Pancreas (tissue), 10 donors: ENCODE measurements at regions not wholly inside any gene's neighbourhood (a gene's known extent, or its start where the extent isn't known, plus 50 kb on each side); places are given as distances from the start of the nearest gene placed in this dataset.

Experiments
- ATAC-seq, 4 donors: fragments of 200-7000 bp; cut with Tn5 transposase; one replicate each; pipeline versions ENCODE4 v1.8.0 to v1.9.1; 2020; ENCODE audit warnings: mild to moderate bottlenecking in 4 of 4, moderate library complexity in 4 of 4
- DNase-seq, 6 donors: peaks; one replicate each; pipeline ENCODE4 v3.0.0-alpha.2; 2020
- FAIRE-seq: peaks from 2 replicates; lab custom pipeline; 2012; peaks lifted over from hg19 to GRCh38; lab: Jason Lieb, UNC
- H3K27ac ChIP-seq, 4 donors: fragments of 200-600 bp; sonication (generic); 1 replicate in 3 of 4; 2 replicates in 1 of 4; pipeline versions ENCODE4 v1.5.0 to v1.8.0; 2020
- H3K27me3 ChIP-seq, 4 donors: fragments of 200-600 bp; one replicate each; pipeline ENCODE4 v1.8.0; 2021
- H3K36me3 ChIP-seq, 3 donors: fragments of 200-600 bp; sonication (generic) in 1 of 3; one replicate each; pipeline versions ENCODE4 v1.5.0 to v1.8.0; 2020 to 2021
- H3K4me1 ChIP-seq, 3 donors: fragments of 200-600 bp; one replicate each; pipeline ENCODE4 v1.8.0; 2021
- H3K4me3 ChIP-seq, 4 donors: fragments of 200-600 bp; sonication (generic) in 2 of 4; one replicate each; pipeline versions ENCODE4 v1.5.0 to v1.8.0; 2020 to 2021
- H3K9me3 ChIP-seq, 4 donors: fragments of 200-600 bp; one replicate each; pipeline ENCODE4 v1.8.0; 2021
- CTCF ChIP-seq, 4 donors: fragments of 200-600 bp; sonication (generic) in 3 of 4; IDR thresholded peaks; one replicate each; pipeline versions ENCODE4 v1.5.0 to v1.8.0; 2021; ENCODE audit warnings: antibody characterized with exemption in 4 of 4
- WGBS, 2 donors: extraction: QIAGEN DNeasy Blood & Tissue Kit; methylation state at CpG; one replicate each; pipeline ENCODE4 v1.1.7; 2013; 5-methylcytosine and 5-hydroxymethylcytosine counted together
- intact Hi-C, 3 donors: fragments of 100-400 bp; cut with DNase I; formaldehyde crosslinking; loops; one replicate each; pipeline versions ENCODE4 v1.11.1 to v1.14.2; 2022
- donor health status: healthy with polysubstance abuse.
- donor health status: DM: no; HTN: no; CAD: no; lungs with moderate emphysema.
- donor health status: DM: no; HTN: no; CAD: no.
- donor health status: control.
- donor health status: control.
- donor health status: Bipolar disorder and iron deficiency.
- donor health status: DM: yes; HTN: yes; CAD: no.
- donor health status: DM: no; HTN: no; CAD: no.
- donor health status: DM: no; HTN: no; CAD: no.
- donor health status: DM: yes; HTN: yes; CAD: no.

- FAIRE-seq (no peak), ATAC-seq (no peak), DNase-seq (no peak)
- H3K36me3 ChIP-seq = no peaks in the 10 kb centered on the region
- no peaks in the 10 kb centered on the region for H3K27me3 ChIP-seq
- no peak overlapping the region for H3K27ac ChIP-seq
- H3K4me1 ChIP-seq = no peaks in the 10 kb centered on the region
- TF ChIP-seq CTCF (IDR thresholded peaks at IDR 0.05) = no peak
- WGBS, 2 donors = 64 to 75% methylated on average over 4 of the region's 4 CpGs
- intact Hi-C loops = no loop called here
- H3K4me3 ChIP-seq = no peak overlapping the region
- H3K9me3 ChIP-seq = no peaks in the 10 kb centered on the region
Observed at GRCh38 chr7:26583094-26583648, 281.2 kb downstream of the SKAP2 start.

GRCh38 chr7:26584326-26584725 lies 280.1 kb downstream of the SKAP2 start:
- DNase-seq = no peak
- TF ChIP-seq CTCF (IDR thresholded peaks at IDR 0.05) = no peak
- no peak overlapping the region for H3K4me3 ChIP-seq
- H3K36me3 ChIP-seq = no peaks in the 10 kb centered on the region
- no peaks in the 10 kb centered on the region for H3K27me3 ChIP-seq
- no peak for ATAC-seq
- WGBS, 2 donors = 53 to 68% methylated on average over 2 of the region's 2 CpGs
- H3K4me1 ChIP-seq = no peaks in the 10 kb centered on the region
- no peaks in the 10 kb centered on the region for H3K9me3 ChIP-seq
- intact Hi-C loops = no loop called here
- FAIRE-seq = no peak
- no peak overlapping the region for H3K27ac ChIP-seq

- 44 to 48% methylated on average over 9 of the region's 9 CpGs for WGBS, 2 donors
- no peaks in the 10 kb centered on the region for H3K27me3 ChIP-seq
- ATAC-seq = no peak
- no peak for TF ChIP-seq CTCF (IDR thresholded peaks at IDR 0.05)
- no peak for DNase-seq
- no peak overlapping the region for H3K4me3 ChIP-seq
- no peaks in the 10 kb centered on the region for H3K4me1 ChIP-seq
- no peak for FAIRE-seq
- H3K36me3 ChIP-seq = no peaks in the 10 kb centered on the region
- no peaks in the 10 kb centered on the region for H3K9me3 ChIP-seq
- no peak overlapping the region for H3K27ac ChIP-seq
- intact Hi-C loops = no loop called here
Observed at GRCh38 chr7:26584987-26585665, 279.3 kb downstream of the SKAP2 start.

GRCh38 chr7:26587536-26587935 lies 276.9 kb downstream of the SKAP2 start:
- ATAC-seq (no peak), DNase-seq (no peak), FAIRE-seq (no peak)
- 80 to 84% methylated on average over 10 of the region's 10 CpGs for WGBS, 2 donors
- Histone ChIP-seq H3K4me3 (no peak overlapping the region), H3K36me3 (no peaks in the 10 kb centered on the region), H3K27me3 (no peaks in the 10 kb centered on the region), H3K4me1 (no peaks in the 10 kb centered on the region), H3K9me3 (no peaks in the 10 kb centered on the region), H3K27ac (no peak overlapping the region)
- TF ChIP-seq CTCF (IDR thresholded peaks at IDR 0.05) = no peak
- intact Hi-C loops = no loop called here

- intact Hi-C loops = no loop called here
- ATAC-seq (no peak), DNase-seq (no peak), FAIRE-seq (no peak)
- TF ChIP-seq CTCF (IDR thresholded peaks at IDR 0.05) = no peak
- no peaks in the 10 kb centered on the region for H3K9me3 ChIP-seq
- no peak overlapping the region for H3K27ac ChIP-seq
- no peaks in the 10 kb centered on the region for H3K27me3 ChIP-seq
- H3K4me3 ChIP-seq = no peak overlapping the region
- WGBS, 2 donors = 82 to 84% methylated on average over 1 of the region's 1 CpG
- no peaks in the 10 kb centered on the region for H3K4me1 ChIP-seq
- no peaks in the 10 kb centered on the region for H3K36me3 ChIP-seq
Observed at GRCh38 chr7:26588511-26588910, 275.9 kb downstream of the SKAP2 start.
